Kidney (tissue), 13 donors: ENCODE measurements at regions not wholly inside any gene's neighbourhood (a gene's known extent, or its start where the extent isn't known, plus 50 kb on each side); places are given as distances from the start of the nearest gene placed in this dataset.

ENCODE experiments used
- DNase-seq, 5 donors: peaks; one replicate each; pipeline ENCODE4 v3.0.0-alpha.2; 2013 to 2020
- FAIRE-seq: peaks from 2 replicates; lab custom pipeline; 2012; peaks lifted over from hg19 to GRCh38; lab: Jason Lieb, UNC
- H3K27ac ChIP-seq, 2 donors: one replicate each; pipeline ENCODE4 v1.7.0; 2013; ENCODE audit warnings: low read depth in 2 of 2, low read length in 2 of 2, inconsistent platforms in 1 of 2
- H3K27me3 ChIP-seq: one replicate; pipeline ENCODE4 v1.7.1; 2013; ENCODE audit warnings: low read length, inconsistent platforms; ENCODE audit not compliant: control insufficient read depth, insufficient read depth
- H3K36me3 ChIP-seq, 3 donors: one replicate each; pipeline versions ENCODE4 v1.7.0 to v1.7.1; 2013; ENCODE audit warnings: low read length in 3 of 3, control low read depth in 1 of 3, inconsistent platforms in 1 of 3; ENCODE audit not compliant: insufficient read depth in 3 of 3, control insufficient read depth in 2 of 3
- H3K4me1 ChIP-seq, 3 donors: one replicate each; pipeline versions ENCODE4 v1.7.0 to v1.7.1; 2013; ENCODE audit warnings: low read length in 3 of 3, inconsistent platforms in 1 of 3, low read depth in 1 of 3; ENCODE audit not compliant: control insufficient read depth in 2 of 3, insufficient read depth in 2 of 3
- H3K4me3 ChIP-seq, 3 donors: one replicate each; pipeline versions ENCODE4 v1.7.0 to v1.8.1; 2013; ENCODE audit warnings: low read length in 3 of 3, control low read depth in 1 of 3, inconsistent platforms in 1 of 3
- H3K9ac ChIP-seq, 3 donors: one replicate each; pipeline versions ENCODE4 v1.7.0 to v1.7.1; 2013; ENCODE audit warnings: low read length in 3 of 3, control low read depth in 1 of 3, inconsistent platforms in 1 of 3
- H3K9me3 ChIP-seq, 3 donors: one replicate each; pipeline versions ENCODE4 v1.7.0 to v1.7.1; 2013; ENCODE audit warnings: low read length in 3 of 3, control low read depth in 1 of 3, inconsistent platforms in 1 of 3; ENCODE audit not compliant: control insufficient read depth in 2 of 3, insufficient read depth in 1 of 3
- intact Hi-C: fragments of 100-400 bp; cut with DNase I; formaldehyde crosslinking; loops from one replicate; pipeline ENCODE4 v1.11.1; 2022
- TF ChIP-seq, protein P1 (sequence below): IDR thresholded peaks from 3 replicates; pipeline ENCODE4 v1.5.1; 2012; ENCODE audit warnings: mild to moderate bottlenecking, moderate library complexity, borderline replicate concordance; ENCODE audit not compliant: insufficient read depth; ENCODE audit errors: extremely low read depth
- donor health status: control.
- donor health status: control.
- donor health status: control.
- donor health status: control.
- donor health status: control.
- donor health status: DM: yes; HTN: yes; CAD: no.
- donor health status: Normal renal cell carcinoma (clear cell type).

DNA sequence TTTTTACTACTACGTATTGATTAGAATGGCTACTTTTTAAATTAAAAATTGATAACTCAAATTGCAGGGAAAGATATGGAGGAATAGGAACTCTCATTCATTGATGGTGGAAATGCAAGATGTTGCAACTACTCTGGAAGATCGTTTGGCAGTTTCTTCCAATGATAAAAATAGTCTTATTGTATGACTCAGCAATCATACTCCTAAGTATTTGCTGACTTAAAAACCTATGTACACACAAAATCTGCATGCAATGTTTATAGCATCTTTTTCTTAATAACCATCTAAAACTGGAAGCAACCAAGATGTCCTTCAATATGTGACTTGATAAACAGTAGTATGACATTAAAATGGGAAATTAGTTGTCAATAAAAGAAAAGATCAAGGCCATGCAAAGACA lies 87.4 kb upstream of the LRRC3B start:
- no peaks in the 10 kb centered on the region for H3K27me3 ChIP-seq
- DNase-seq, result no peak
- no peaks in the 10 kb centered on the region for H3K9me3 ChIP-seq
- no peak for FAIRE-seq
- no peaks in the 10 kb centered on the region for H3K36me3 ChIP-seq
- H3K4me1 ChIP-seq, result no peaks in the 10 kb centered on the region
- intact Hi-C loops, result no loop called here
- H3K4me3 ChIP-seq, result no peak overlapping the region
- H3K9ac ChIP-seq, result no peak overlapping the region
- no peak overlapping the region for H3K27ac ChIP-seq
- TF ChIP-seq, protein P1, sequence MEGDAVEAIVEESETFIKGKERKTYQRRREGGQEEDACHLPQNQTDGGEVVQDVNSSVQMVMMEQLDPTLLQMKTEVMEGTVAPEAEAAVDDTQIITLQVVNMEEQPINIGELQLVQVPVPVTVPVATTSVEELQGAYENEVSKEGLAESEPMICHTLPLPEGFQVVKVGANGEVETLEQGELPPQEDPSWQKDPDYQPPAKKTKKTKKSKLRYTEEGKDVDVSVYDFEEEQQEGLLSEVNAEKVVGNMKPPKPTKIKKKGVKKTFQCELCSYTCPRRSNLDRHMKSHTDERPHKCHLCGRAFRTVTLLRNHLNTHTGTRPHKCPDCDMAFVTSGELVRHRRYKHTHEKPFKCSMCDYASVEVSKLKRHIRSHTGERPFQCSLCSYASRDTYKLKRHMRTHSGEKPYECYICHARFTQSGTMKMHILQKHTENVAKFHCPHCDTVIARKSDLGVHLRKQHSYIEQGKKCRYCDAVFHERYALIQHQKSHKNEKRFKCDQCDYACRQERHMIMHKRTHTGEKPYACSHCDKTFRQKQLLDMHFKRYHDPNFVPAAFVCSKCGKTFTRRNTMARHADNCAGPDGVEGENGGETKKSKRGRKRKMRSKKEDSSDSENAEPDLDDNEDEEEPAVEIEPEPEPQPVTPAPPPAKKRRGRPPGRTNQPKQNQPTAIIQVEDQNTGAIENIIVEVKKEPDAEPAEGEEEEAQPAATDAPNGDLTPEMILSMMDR, result no peak

DNA sequence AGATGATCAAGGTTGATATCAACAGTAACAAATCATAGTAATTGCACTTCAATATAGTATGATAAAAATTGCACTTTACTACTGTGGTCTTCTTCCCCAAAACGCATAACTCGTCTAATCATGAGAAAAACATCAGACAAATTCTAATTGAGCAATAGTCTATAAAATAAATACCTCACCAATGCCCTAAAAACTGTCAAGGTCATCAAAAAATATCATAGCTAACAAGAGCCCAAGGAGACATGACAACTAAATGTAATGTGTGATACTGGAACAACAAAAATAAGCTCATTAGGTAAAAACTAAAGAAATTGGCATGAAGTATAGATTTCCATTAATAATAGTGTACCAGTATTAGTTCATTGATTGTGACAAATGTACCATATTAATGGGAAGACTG lies 85.6 kb upstream of the LRRC3B start:
- no peaks in the 10 kb centered on the region for H3K4me1 ChIP-seq
- no peaks in the 10 kb centered on the region for H3K27me3 ChIP-seq
- TF ChIP-seq, protein P1, result no peak
- no peak overlapping the region for H3K9ac ChIP-seq
- no peak overlapping the region for H3K27ac ChIP-seq
- no peaks in the 10 kb centered on the region for H3K36me3 ChIP-seq
- intact Hi-C loops, result no loop called here
- H3K9me3 ChIP-seq, result no peaks in the 10 kb centered on the region
- no peak overlapping the region for H3K4me3 ChIP-seq
- DNase-seq (no peak), FAIRE-seq (no peak)

DNA sequence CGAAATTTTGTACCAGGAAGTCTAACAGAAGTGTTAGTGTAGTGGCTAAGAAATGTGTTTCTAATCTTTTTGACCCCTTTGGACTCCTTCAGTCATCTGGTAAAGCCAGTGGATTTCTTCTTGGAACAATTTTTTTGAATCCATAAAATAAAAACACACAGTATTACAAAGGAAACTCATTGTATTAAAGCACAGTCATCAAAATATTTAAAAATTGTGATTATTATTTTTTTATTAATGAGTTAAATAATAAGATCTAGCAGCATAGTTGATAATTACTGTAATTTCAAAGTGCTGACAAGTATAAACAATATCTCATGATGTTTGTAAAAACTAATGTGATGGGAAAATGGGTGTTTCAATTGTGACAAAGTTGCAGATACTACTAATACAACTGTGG lies 72.2 kb upstream of the LRRC3B start:
- no peak for FAIRE-seq
- no peaks in the 10 kb centered on the region for H3K9me3 ChIP-seq

DNA sequence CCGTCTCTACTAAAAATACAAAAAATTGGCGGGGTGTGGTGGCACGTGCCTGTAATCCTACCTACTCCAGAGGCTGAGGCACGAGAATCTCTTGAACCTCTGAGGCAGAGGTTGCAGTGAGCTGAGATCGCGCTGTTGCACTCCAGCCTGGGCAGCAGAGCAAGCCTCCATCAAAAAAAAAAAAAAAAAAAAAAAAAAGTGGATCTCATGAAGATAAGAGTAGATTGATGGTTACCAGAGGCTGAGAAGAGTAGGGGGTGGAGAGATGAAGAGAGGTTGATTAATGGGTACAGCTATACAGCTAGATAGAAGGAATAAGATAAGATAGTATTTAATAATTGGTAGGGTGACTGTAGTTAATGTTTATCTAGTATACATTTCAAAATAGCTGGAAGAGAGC lies 65.9 kb upstream of the LRRC3B start:
- no peak overlapping the region for H3K27ac ChIP-seq
- DNase-seq (no peak), FAIRE-seq (no peak)
- no peaks in the 10 kb centered on the region for H3K4me1 ChIP-seq
- no peak overlapping the region for H3K4me3 ChIP-seq
- no peaks in the 10 kb centered on the region for H3K9me3 ChIP-seq
- intact Hi-C loops, result no loop called here
- H3K36me3 ChIP-seq, result no peaks in the 10 kb centered on the region
- TF ChIP-seq, protein P1, result no peak
- H3K9ac ChIP-seq, result no peak overlapping the region
- no peaks in the 10 kb centered on the region for H3K27me3 ChIP-seq

More for the DNA sequence above, 72.2 kb upstream of the LRRC3B start:
- DNase-seq, result no peak
- Histone ChIP-seq H3K36me3 (no peaks in the 10 kb centered on the region), H3K9ac (no peak overlapping the region), H3K4me1 (no peaks in the 10 kb centered on the region), H3K4me3 (no peak overlapping the region), H3K27ac (no peak overlapping the region), H3K27me3 (no peaks in the 10 kb centered on the region)
- intact Hi-C loops, result no loop called here
- TF ChIP-seq, protein P1, result no peak
